HL-60 (cell line): ENCODE measurements at regions not wholly inside any gene's neighbourhood (a gene's known extent, or its start where the extent isn't known, plus 50 kb on each side); places are given as distances from the start of the nearest gene placed in this dataset.

Experiments
- DNase-seq, 2 experiments: peaks; one replicate each; pipeline ENCODE4 v3.0.0-alpha.2; 2010 to 2020; ENCODE audit warnings: low read depth in 1 of 2, low spot score in 1 of 2
- H3K27ac ChIP-seq: fragments of 250-450 bp; sonication (Bioruptor Pico); replicated peaks from 2 replicates; pipeline ENCODE4 v1.5.1; 2020; ENCODE audit warnings: mild to moderate bottlenecking, moderate library complexity
- H3K27me3 ChIP-seq: fragments of 250-450 bp; sonication (Bioruptor Pico); 2 replicates; pipeline ENCODE4 v1.5.1; 2021; ENCODE audit warnings: mild to moderate bottlenecking, moderate library complexity; ENCODE audit not compliant: insufficient read depth, poor library complexity, severe bottlenecking
- H3K4me3 ChIP-seq: replicated peaks from 2 replicates; pipeline ENCODE4 v1.5.1; 2011; ENCODE audit warnings: mild to moderate bottlenecking, control low read depth, low read length; ENCODE audit not compliant: insufficient read depth
- CTCF ChIP-seq: IDR thresholded peaks from one replicate; pipeline ENCODE4 v1.5.1; 2011; ENCODE audit warnings: low read length, control low read depth, inconsistent platforms; ENCODE audit not compliant: insufficient read depth
- GABPA ChIP-seq: IDR thresholded peaks from 2 replicates; pipeline ENCODE4 v1.6.1; 2012; ENCODE audit warnings: low read depth
- POLR2AphosphoS5 ChIP-seq: IDR thresholded peaks from 2 replicates; pipeline ENCODE4 v1.6.1; 2012; ENCODE audit warnings: low read depth
- REST ChIP-seq: IDR thresholded peaks from 2 replicates; pipeline ENCODE4 v1.6.1; 2012; ENCODE audit warnings: low read depth; ENCODE audit not compliant: insufficient replicate concordance
- SPI1 ChIP-seq: IDR thresholded peaks from 2 replicates; pipeline ENCODE4 v1.6.1; 2012; ENCODE audit warnings: low read depth, mild to moderate bottlenecking, borderline replicate concordance

- TF ChIP-seq REST = no peak
- no peak for TF ChIP-seq SPI1
- Histone ChIP-seq H3K27me3 (no peaks in the 10 kb centered on the region), H3K27ac (no peak overlapping the region), H3K4me3 (no peak overlapping the region)
- DNase-seq = no peak
These were observed 720.2 kb downstream of the PTPRU start for GRCh38 chr1:29956349-29957030.

- Histone ChIP-seq H3K27me3 (no peaks in the 10 kb centered on the region), H3K27ac (no peak overlapping the region), H3K4me3 (no peak overlapping the region)
- TF ChIP-seq CTCF (no peak), POLR2AphosphoS5 (no peak), GABPA (no peak), REST (no peak), SPI1 (no peak)
- DNase-seq = no peak
These were observed 718.3 kb downstream of the PTPRU start for GRCh38 chr1:29954591-29954990.

GRCh38 chr1:29953961-29954360 lies 717.6 kb downstream of the PTPRU start:
- TF ChIP-seq GABPA = no peak
- no peak for TF ChIP-seq CTCF
- no peak for TF ChIP-seq SPI1
- no peak for TF ChIP-seq REST
- no peak for TF ChIP-seq POLR2AphosphoS5
- Histone ChIP-seq H3K4me3 (no peak overlapping the region), H3K27me3 (no peaks in the 10 kb centered on the region), H3K27ac (no peak overlapping the region)
- no peak for DNase-seq
